ENCODE measurements at regions not wholly inside any gene's neighbourhood (a gene's known extent, or its start where the extent isn't known, plus 50 kb on each side); places are given as distances from the start of the nearest gene placed in this dataset.
"Not testable (repeated sequence)": the region's sequence is repeated elsewhere in the genome, so short reads cannot be mapped to it uniquely, and the experiment has no call there.

- TF ChIP-seq CTCF (conservative IDR thresholded peaks at IDR 0.05; ENCODE audit: low read depth, low read length): no peak
- no peak overlapping the region for H3K4me3 ChIP-seq (ENCODE audit: low read depth, low read length)
- DNase-seq (ENCODE audit: low read depth): no peak
These were observed 110.8 kb upstream of the GREM2 start for GRCh38 chr1:240722788-240723187.

- TF ChIP-seq CTCF (conservative IDR thresholded peaks at IDR 0.05; ENCODE audit: low read depth, low read length): no peak
These were observed 109.0 kb upstream of the GREM2 start for GRCh38 chr1:240720976-240721375.

GRCh38 chr1:240719953-240720700 lies 108.2 kb upstream of the GREM2 start:
- no peak for DNase-seq (ENCODE audit: low read depth)
- no peak overlapping the region for H3K4me3 ChIP-seq (ENCODE audit: low read depth, low read length)
- TF ChIP-seq CTCF (conservative IDR thresholded peaks at IDR 0.05; ENCODE audit: low read depth, low read length): no peak

More at GRCh38 chr1:240720976-240721375, 109.0 kb upstream of the GREM2 start:
- no peak for DNase-seq (ENCODE audit: low read depth)
- H3K4me3 ChIP-seq (ENCODE audit: low read depth, low read length): no peak overlapping the region

GRCh38 chr1:240716538-240716937 lies 104.6 kb upstream of the GREM2 start:
- not testable (repeated sequence) for DNase-seq (ENCODE audit: low read depth); H3K4me3 ChIP-seq (ENCODE audit: low read depth, low read length)

- H3K4me3 ChIP-seq (ENCODE audit: low read depth, low read length): no peak overlapping the region
- no peak for DNase-seq (ENCODE audit: low read depth)
- TF ChIP-seq CTCF (conservative IDR thresholded peaks at IDR 0.05; ENCODE audit: low read depth, low read length): no peak
These were observed 102.8 kb upstream of the GREM2 start for GRCh38 chr1:240714568-240715292.

GRCh38 chr1:240712014-240712731 lies 100.2 kb upstream of the GREM2 start:
- TF ChIP-seq CTCF (conservative IDR thresholded peaks at IDR 0.05; ENCODE audit: low read depth, low read length): no peak
- DNase-seq (ENCODE audit: low read depth): no peak
- H3K4me3 ChIP-seq (ENCODE audit: low read depth, low read length): no peak overlapping the region

- DNase-seq (ENCODE audit: low read depth): no peak
- no peak overlapping the region for H3K4me3 ChIP-seq (ENCODE audit: low read depth, low read length)
- no peak for TF ChIP-seq CTCF (conservative IDR thresholded peaks at IDR 0.05; ENCODE audit: low read depth, low read length)
These were observed 99.1 kb upstream of the GREM2 start for GRCh38 chr1:240711020-240711419.

Measured in epithelial cell of proximal tubule (primary cell).